Adrenal gland (tissue), 9 donors: ENCODE measurements at regions not wholly inside any gene's neighbourhood (a gene's known extent, or its start where the extent isn't known, plus 50 kb on each side); places are given as distances from the start of the nearest gene placed in this dataset.

Source experiments
- DNase-seq, 7 donors: peaks; one replicate each; pipeline ENCODE4 v3.0.0-alpha.2; 2019 to 2020
- H3K27ac ChIP-seq, 5 donors: fragments of 200-600 bp; sonication (generic) in 4 of 5; 1 replicate in 3 of 5; 2 replicates in 2 of 5; pipeline versions ENCODE4 v1.5.1 to v1.8.0; 2016 to 2020; ENCODE audit warnings: mild to moderate bottlenecking in 1 of 5
- H3K27me3 ChIP-seq: fragments of 200-600 bp; 2 replicates; pipeline ENCODE4 v1.8.0; 2021
- H3K36me3 ChIP-seq, 2 donors: fragments of 200-600 bp; replicated peaks in 1 of 2; 1 replicate in 1 of 2; 2 replicates in 1 of 2; pipeline versions ENCODE4 v1.5.1 to v1.8.0; 2018 to 2022
- H3K4me1 ChIP-seq, 2 donors: fragments of 200-600 bp; replicated peaks in 1 of 2; 1 replicate in 1 of 2; 2 replicates in 1 of 2; pipeline versions ENCODE4 v1.5.1 to v1.8.0; 2018 to 2021
- H3K4me3 ChIP-seq, 4 donors: fragments of 200-600 bp; sonication (generic) in 3 of 4; one replicate each; pipeline ENCODE4 v1.5.1; 2016 to 2018
- H3K9me3 ChIP-seq, 3 donors: fragments of 200-600 bp; sonication (generic) in 1 of 3; replicated peaks in 1 of 3; 1 replicate in 2 of 3; 2 replicates in 1 of 3; pipeline versions ENCODE4 v1.5.1 to v1.8.0; 2016 to 2021
- POLR2A ChIP-seq, 2 donors: fragments of 450-650 bp; IDR thresholded peaks; one replicate each; pipeline ENCODE4 v1.6.1; 2017; ENCODE audit warnings: antibody characterized with exemption in 2 of 2, mild to moderate bottlenecking in 2 of 2, moderate library complexity in 1 of 2
- WGBS, 4 donors: extraction: QIAGEN DNeasy Blood & Tissue Kit in 2 of 4; methylation state at CpG; one replicate each; pipeline versions ENCODE4 v1.1.5 to v1.1.7; 2013 to 2017; 5-methylcytosine and 5-hydroxymethylcytosine counted together
- intact Hi-C, 2 donors: fragments of 100-400 bp; cut with DNase I; formaldehyde crosslinking; loops; one replicate each; pipeline versions ENCODE4 v1.14.1 to v1.15.0; 2022 to 2023
- TF ChIP-seq, protein P1 (sequence below), 6 experiments: fragments of 450-650 bp in 4 of 6; fragments of 200-600 bp in 2 of 6; sonication (generic) in 1 of 6; IDR thresholded peaks; 1 replicate in 5 of 6; 2 replicates in 1 of 6; pipeline versions ENCODE4 v1.5.1 to v1.8.0; 2016 to 2021; ENCODE audit warnings: antibody characterized with exemption in 6 of 6, mild to moderate bottlenecking in 2 of 6, moderate library complexity in 1 of 6
- donor health status: healthy with polysubstance abuse.
- donor health status: Bipolar disorder and iron deficiency.
- donor health status: DM: yes; HTN: yes; CAD: no.
- donor health status: DM: no; HTN: no; CAD: no.
- donor health status: DM: no; HTN: no; CAD: no.

- Histone ChIP-seq H3K9me3 (no peaks in the 10 kb centered on the region), H3K4me1 (no peaks in the 10 kb centered on the region), H3K27me3 (no peaks in the 10 kb centered on the region), H3K27ac (no peak overlapping the region), H3K4me3 (no peak overlapping the region), H3K36me3 (no peaks in the 10 kb centered on the region)
- intact Hi-C loops = no loop called here
- DNase-seq = no peak
- no peak for TF ChIP-seq POLR2A (IDR thresholded peaks at IDR 0.05)
- TF ChIP-seq, protein P1, sequence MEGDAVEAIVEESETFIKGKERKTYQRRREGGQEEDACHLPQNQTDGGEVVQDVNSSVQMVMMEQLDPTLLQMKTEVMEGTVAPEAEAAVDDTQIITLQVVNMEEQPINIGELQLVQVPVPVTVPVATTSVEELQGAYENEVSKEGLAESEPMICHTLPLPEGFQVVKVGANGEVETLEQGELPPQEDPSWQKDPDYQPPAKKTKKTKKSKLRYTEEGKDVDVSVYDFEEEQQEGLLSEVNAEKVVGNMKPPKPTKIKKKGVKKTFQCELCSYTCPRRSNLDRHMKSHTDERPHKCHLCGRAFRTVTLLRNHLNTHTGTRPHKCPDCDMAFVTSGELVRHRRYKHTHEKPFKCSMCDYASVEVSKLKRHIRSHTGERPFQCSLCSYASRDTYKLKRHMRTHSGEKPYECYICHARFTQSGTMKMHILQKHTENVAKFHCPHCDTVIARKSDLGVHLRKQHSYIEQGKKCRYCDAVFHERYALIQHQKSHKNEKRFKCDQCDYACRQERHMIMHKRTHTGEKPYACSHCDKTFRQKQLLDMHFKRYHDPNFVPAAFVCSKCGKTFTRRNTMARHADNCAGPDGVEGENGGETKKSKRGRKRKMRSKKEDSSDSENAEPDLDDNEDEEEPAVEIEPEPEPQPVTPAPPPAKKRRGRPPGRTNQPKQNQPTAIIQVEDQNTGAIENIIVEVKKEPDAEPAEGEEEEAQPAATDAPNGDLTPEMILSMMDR (IDR thresholded peaks at IDR 0.05) = no peak
- 86 to 100% (median 95%) methylated on average over 1 to 3 of the region's 3 CpGs for WGBS, 4 donors
These were observed 143.4 kb downstream of the COL6A3 start for GRCh38 chr2:237270520-237270919.

DNA sequence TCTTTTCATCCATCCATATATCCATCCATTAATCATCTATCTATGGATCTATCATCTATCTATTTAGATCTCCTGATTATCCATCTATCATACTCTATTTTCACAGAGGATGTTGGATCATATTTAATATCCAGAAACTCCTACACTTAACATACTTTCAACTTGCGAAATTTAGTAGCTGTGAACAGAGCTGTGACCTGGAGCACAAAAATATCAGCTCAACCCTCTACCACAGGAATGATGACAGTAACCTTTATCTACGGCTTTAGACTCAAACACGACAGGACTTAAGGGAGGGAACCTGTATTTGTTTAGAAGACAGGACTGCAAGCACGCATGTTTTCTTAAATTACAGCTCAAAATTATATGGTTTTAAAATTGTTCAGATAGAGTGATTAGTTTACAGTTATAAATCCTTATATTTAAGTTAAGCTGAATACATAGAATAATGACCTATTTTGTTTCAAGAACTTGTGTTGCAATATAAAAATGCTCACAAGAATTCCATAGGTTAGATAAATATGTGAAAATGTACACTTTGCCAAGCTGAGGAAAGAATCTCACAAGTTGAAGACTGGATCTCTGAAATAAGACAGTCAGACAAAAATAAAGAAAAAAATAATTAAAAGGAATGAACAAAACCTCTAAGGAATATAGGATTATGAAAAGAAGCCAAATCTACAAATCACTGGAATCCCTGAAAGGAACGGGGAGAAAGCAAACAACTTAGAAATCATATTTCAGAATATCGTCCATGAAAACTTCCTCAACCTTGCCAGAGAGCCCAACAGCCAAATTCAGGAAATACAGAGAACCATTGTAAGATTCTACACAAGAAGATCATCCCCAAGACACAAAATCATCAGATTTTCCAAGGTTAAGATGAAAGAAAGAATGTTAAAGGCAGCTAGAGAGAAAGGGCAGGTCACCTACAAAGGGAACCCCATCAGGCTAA lies 142.0 kb downstream of the COL6A3 start:
- H3K9me3 ChIP-seq = no peaks in the 10 kb centered on the region
- no peak for DNase-seq
- H3K36me3 ChIP-seq = no peaks in the 10 kb centered on the region
- no peak overlapping the region for H3K4me3 ChIP-seq
- no peaks in the 10 kb centered on the region for H3K4me1 ChIP-seq
- TF ChIP-seq POLR2A (IDR thresholded peaks at IDR 0.05) = no peak
- TF ChIP-seq, protein P1 (IDR thresholded peaks at IDR 0.05) = no peak
- H3K27me3 ChIP-seq = no peaks in the 10 kb centered on the region
- WGBS, 4 donors = 88 to 92% (median 90%) methylated on average over 6 of the region's 6 CpGs
- no peak overlapping the region for H3K27ac ChIP-seq
- intact Hi-C loops = no loop called here
